Lower leg skin (tissue), 4 donors: ENCODE measurements at regions not wholly inside any gene's neighbourhood (a gene's known extent, or its start where the extent isn't known, plus 50 kb on each side); places are given as distances from the start of the nearest gene placed in this dataset.
"Not testable (repeated sequence)": the region's sequence is repeated elsewhere in the genome, so short reads cannot be mapped to it uniquely, and the experiment has no call there.

ENCODE experiments used
- DNase-seq, 2 donors: peaks; one replicate each; pipeline ENCODE4 v3.0.0-alpha.2; 2019; ENCODE audit warnings: low spot score in 2 of 2
- H3K4me3 ChIP-seq: fragments of 200-600 bp; sonication (generic); 2 replicates; pipeline ENCODE4 v1.5.1; 2017; ENCODE audit warnings: mild to moderate bottlenecking, low read depth; ENCODE audit not compliant: poor library complexity, severe bottlenecking
- POLR2A ChIP-seq, 2 donors: fragments of 450-650 bp; IDR thresholded peaks; one replicate each; pipeline ENCODE4 v1.6.1; 2016 to 2017; ENCODE audit warnings: antibody characterized with exemption in 2 of 2, mild to moderate bottlenecking in 1 of 2, moderate library complexity in 1 of 2
- WGBS, 2 donors: methylation state at CpG; one replicate each; pipeline ENCODE4 v1.1.5; 2018; 5-methylcytosine and 5-hydroxymethylcytosine counted together
- intact Hi-C: fragments of 100-400 bp; cut with DNase I; formaldehyde crosslinking; loops from one replicate; pipeline ENCODE4 v1.15.0; 2023; ENCODE audit warnings: low total_unique reads
- TF ChIP-seq, protein P1 (sequence below), 3 donors: fragments of 450-650 bp; IDR thresholded peaks; one replicate each; pipeline ENCODE4 v1.5.1; 2016; ENCODE audit warnings: antibody characterized with exemption in 3 of 3, mild to moderate bottlenecking in 3 of 3, moderate library complexity in 2 of 3

DNA sequence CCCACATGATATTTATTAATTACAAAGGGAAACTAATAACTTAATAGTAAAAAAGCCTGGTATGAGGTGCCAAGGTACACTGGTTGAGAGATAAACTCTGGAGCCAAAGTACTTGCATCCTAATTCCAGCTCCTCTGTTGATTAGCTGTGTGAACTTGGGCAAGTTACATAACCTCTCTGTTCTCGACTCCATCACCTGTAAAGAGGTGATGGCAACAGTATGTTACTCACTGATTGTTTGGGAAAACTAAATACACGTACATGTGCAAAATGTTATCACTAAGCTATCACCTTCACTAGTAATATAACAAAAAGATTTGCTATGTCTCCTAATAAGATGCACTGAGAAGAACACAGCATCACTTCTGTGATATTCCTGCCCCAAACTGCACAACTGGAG is 206.4 kb downstream of the MEX3B start:
- intact Hi-C loops, result no loop called here
- no peak overlapping the region for H3K4me3 ChIP-seq
- 83 to 88% methylated on average over 2 of the region's 2 CpGs for WGBS, 2 donors
- TF ChIP-seq, protein P1, sequence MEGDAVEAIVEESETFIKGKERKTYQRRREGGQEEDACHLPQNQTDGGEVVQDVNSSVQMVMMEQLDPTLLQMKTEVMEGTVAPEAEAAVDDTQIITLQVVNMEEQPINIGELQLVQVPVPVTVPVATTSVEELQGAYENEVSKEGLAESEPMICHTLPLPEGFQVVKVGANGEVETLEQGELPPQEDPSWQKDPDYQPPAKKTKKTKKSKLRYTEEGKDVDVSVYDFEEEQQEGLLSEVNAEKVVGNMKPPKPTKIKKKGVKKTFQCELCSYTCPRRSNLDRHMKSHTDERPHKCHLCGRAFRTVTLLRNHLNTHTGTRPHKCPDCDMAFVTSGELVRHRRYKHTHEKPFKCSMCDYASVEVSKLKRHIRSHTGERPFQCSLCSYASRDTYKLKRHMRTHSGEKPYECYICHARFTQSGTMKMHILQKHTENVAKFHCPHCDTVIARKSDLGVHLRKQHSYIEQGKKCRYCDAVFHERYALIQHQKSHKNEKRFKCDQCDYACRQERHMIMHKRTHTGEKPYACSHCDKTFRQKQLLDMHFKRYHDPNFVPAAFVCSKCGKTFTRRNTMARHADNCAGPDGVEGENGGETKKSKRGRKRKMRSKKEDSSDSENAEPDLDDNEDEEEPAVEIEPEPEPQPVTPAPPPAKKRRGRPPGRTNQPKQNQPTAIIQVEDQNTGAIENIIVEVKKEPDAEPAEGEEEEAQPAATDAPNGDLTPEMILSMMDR (IDR thresholded peaks at IDR 0.05), result no peak
- no peak for TF ChIP-seq POLR2A (IDR thresholded peaks at IDR 0.05)
- no peak for DNase-seq

DNA sequence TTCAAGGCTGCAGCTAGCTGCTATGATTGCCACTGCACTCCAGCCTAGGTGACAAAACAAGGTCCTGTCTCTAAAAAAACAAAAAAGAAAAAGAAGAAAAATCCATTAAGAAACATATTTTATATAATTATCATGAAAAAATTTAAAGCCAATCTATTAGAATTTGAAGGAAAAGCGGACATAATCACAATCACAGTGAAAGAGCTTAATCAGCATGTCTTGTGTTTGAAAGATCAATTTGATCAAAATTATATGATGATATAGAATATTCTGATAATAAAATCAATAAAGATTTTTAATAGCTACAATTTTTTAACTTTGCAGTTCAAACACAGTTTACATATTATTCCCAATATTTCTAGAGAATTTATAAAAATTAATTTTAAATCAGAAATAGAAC is 210.1 kb downstream of the MEX3B start:
- 98 to 100% methylated on average over 1 of the region's 1 CpG for WGBS, 2 donors
- TF ChIP-seq, protein P1 (IDR thresholded peaks at IDR 0.05), result no peak
- TF ChIP-seq POLR2A (IDR thresholded peaks at IDR 0.05), result no peak
- intact Hi-C loops, result no loop called here
- H3K4me3 ChIP-seq, result no peak overlapping the region
- DNase-seq, result no peak

DNA sequence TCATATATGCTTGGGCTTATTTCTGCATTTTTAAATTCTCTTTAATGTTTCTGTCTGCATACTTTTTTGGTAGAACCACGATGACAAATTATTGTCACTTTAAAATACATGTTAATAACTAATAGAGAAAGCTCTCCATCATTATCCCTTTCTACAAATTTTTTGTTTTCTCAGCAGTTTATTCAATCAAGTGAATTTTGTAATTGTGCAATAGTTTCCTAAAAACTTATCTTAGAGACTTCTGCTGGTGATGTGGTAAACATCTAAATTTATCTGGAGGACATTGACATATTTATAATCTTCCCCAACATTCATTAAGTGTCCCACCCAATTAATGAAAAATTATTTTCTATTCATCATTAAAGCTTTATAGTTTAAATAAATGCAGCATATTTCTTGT is 215.3 kb downstream of the MEX3B start:
- intact Hi-C loops, result no loop called here
- 79 to 90% methylated on average over 1 of the region's 1 CpG for WGBS, 2 donors
- no peak for DNase-seq
- no peak overlapping the region for H3K4me3 ChIP-seq
- TF ChIP-seq, protein P1 (IDR thresholded peaks at IDR 0.05), result no peak
- no peak for TF ChIP-seq POLR2A (IDR thresholded peaks at IDR 0.05)

DNA sequence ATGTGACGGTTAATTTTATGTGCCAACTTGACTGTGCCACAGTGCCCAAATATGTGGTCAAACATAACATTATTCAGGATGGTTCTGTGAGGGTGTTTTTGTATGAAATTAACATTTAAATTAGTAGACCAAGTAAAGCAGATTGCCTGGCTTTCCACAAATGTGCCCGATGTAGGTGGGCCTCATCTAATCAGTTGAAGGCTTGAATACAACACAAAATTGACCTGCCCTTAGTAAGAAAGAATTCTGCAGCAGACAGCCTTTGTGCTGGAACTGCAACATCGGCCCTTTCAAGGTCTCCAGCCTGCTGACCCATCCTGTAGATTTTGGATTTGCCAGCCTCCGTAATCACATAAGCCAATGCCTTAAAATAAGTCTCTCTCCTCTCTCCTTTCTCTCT is 215.9 kb downstream of the MEX3B start:
- H3K4me3 ChIP-seq, result no peak overlapping the region
- TF ChIP-seq POLR2A (IDR thresholded peaks at IDR 0.05), result no peak
- TF ChIP-seq, protein P1 (IDR thresholded peaks at IDR 0.05), result no peak
- 89 to 94% methylated on average over 4 of the region's 4 CpGs for WGBS, 2 donors
- no peak for DNase-seq
- intact Hi-C loops, result no loop called here

DNA sequence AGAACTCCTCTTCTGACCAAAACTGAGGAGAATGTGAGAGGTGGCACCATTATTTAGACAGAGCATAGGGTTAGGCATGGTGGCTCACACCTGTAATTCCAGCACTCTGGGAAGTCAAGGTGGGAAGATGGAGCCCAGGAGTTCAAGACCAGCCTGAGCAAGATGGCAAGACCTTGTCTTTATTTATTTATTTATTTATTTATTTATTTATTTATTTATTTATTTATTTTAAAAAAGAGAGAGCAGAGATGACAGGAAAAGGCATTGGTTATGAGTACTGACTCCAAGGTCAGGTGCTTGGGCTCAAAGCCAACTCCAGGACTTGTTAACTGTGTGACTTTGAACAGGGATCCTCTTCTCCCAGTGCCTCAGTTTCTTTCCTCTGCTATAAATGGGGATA is 217.7 kb downstream of the MEX3B start:
- DNase-seq, result no peak
- intact Hi-C loops, result no loop called here
- H3K4me3 ChIP-seq, result no peak overlapping the region
- TF ChIP-seq POLR2A (IDR thresholded peaks at IDR 0.05), result no peak
- TF ChIP-seq, protein P1 (IDR thresholded peaks at IDR 0.05), result no peak

DNA sequence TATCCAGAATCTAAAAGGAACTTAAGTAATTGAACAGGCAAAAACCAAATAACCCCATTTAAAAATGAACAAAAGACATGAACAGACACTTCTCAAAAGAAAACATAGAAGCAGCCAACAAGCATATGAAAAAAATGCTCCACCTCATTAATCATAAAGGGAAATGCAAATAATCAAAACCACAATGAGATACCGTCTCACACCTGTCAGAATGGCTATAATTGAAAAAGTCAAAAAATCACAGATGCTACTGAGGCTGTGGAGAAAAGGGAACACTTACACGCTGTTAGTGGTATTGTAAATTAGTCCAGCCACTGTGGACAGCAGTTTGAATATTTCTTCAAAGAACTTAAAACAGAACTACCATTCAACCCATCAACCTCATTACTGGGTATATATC is 220.7 kb downstream of the MEX3B start:
- DNase-seq, result no peak
- WGBS, 2 donors, result 75 to 76% methylated on average over 2 of the region's 2 CpGs
- TF ChIP-seq, protein P1 (IDR thresholded peaks at IDR 0.05), result no peak
- no peak for TF ChIP-seq POLR2A (IDR thresholded peaks at IDR 0.05)
- no peak overlapping the region for H3K4me3 ChIP-seq
- intact Hi-C loops, result no loop called here

DNA sequence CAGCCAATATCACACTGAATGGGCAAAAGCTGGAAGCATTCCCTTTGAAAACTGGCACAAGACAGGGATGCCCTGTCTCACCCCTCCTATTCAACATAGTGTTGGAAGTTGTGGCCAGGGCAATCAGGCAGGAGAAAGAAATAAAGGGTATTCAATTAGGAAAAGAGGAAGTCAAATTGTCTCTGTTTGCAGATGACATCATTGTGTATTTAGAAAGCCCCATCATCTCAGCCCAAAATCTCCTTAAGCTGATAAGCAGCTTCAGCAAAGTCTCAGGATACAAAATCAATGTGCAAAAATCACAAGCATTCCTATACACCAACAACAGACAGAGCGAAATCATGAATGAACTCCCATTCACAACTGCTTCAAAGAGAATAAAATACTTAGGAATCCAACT is 223.2 kb downstream of the MEX3B start:
- WGBS, 2 donors, result 91 to 93% methylated on average over 1 of the region's 1 CpG
- H3K4me3 ChIP-seq, DNase-seq, intact Hi-C loops: not testable (repeated sequence)
